ENCODE measurements at regions not wholly inside any gene's neighbourhood (a gene's known extent, or its start where the extent isn't known, plus 50 kb on each side); places are given as distances from the start of the nearest gene placed in this dataset.

GRCh38 chr15:81481346-81481745, 107.3 kb upstream of the TMC3 start:
- FAIRE-seq (no peak), DNase-seq (ENCODE audit: low read depth in 1 of 2, low spot score in 1 of 2) (no peak), ATAC-seq (no peak; a peak in 1 of 6 replicates)
- no peak for TF ChIP-seq ELK1 (IDR thresholded peaks at IDR 0.05; ENCODE audit: low read depth, low read length)
- TF ChIP-seq POLR2A (IDR thresholded peaks at IDR 0.05; ENCODE audit: low read length) = no peak
- TF ChIP-seq KDM1A (IDR thresholded peaks at IDR 0.05; ENCODE audit: low read depth) = no peak
- no peak for TF ChIP-seq SMC3 (IDR thresholded peaks at IDR 0.05)
- no peak for TF ChIP-seq HMGXB4 (CRISPR knock-in tag; IDR thresholded peaks at IDR 0.05; ENCODE audit: borderline replicate concordance)
- no peak for TF ChIP-seq BHLHE40 (IDR thresholded peaks at IDR 0.05; ENCODE audit: low read depth, low read length)
- TF ChIP-seq FOSL2 (IDR thresholded peaks at IDR 0.05) = no peak
- TF ChIP-seq FOSL2 (CRISPR knock-in tag; IDR thresholded peaks at IDR 0.05) = no peak
- no peak for TF ChIP-seq EHF (CRISPR knock-in tag; IDR thresholded peaks at IDR 0.05)
- TF ChIP-seq HDAC2 (IDR thresholded peaks at IDR 0.05) = no peak
- no peak for TF ChIP-seq E2F6 (IDR thresholded peaks at IDR 0.05; ENCODE audit: borderline replicate concordance, low read depth)
- TF ChIP-seq RAD21 (conservative IDR thresholded peaks at IDR 0.05 in 1 of 2, IDR thresholded peaks at IDR 0.05 in 1 of 2) = no peak
- no peak for TF ChIP-seq NFE2L2 (conservative IDR thresholded peaks at IDR 0.05; ENCODE audit: low read length)
- no peak for TF ChIP-seq GATA3 (IDR thresholded peaks at IDR 0.05; ENCODE audit: borderline replicate concordance)
- no peak for TF ChIP-seq CEBPB (IDR thresholded peaks at IDR 0.05)
- TF ChIP-seq POLR2AphosphoS2 (conservative IDR thresholded peaks at IDR 0.05; ENCODE audit: low read length) = no peak
- no peak for TF ChIP-seq RNF2 (IDR thresholded peaks at IDR 0.05; ENCODE audit: borderline replicate concordance, low read depth)
- TF ChIP-seq MAX (IDR thresholded peaks at IDR 0.05) = no peak
- no peak for TF ChIP-seq CHD4 (IDR thresholded peaks at IDR 0.05; ENCODE audit: borderline replicate concordance)
- TF ChIP-seq CTCF (IDR thresholded peaks at IDR 0.05) = no peak
- TF ChIP-seq ZNF302 (CRISPR knock-in tag; IDR thresholded peaks at IDR 0.05) = no peak
- no peak overlapping the region for H3K4me3 ChIP-seq
- no peaks in the 10 kb centered on the region for H3K4me1 ChIP-seq
- no peak overlapping the region for H3K27ac ChIP-seq
- H3K9me3 ChIP-seq = no peaks in the 10 kb centered on the region
- H3K4me2 ChIP-seq = no peak overlapping the region
- WGBS (ENCODE audit: missing lambda C conversion rate) = 39% methylated on average over 7 of the region's 7 CpGs
- ChIA-PET POLR2A (interaction anchor here (1.1 kb wide), 1 partner anchor 566 kb away, joined by 3 read pairs; no protein-coding TSS in a partner anchor), CTCF (interaction anchor here (0.6 to 3.1 kb wide), 32 partner anchors 10 to 822 kb away, joined by 3 to 30 read pairs (median 4); no protein-coding TSS in a partner anchor)

GRCh38 chr15:81480645-81481053, 106.6 kb upstream of the TMC3 start:
- POLR2A ChIA-PET = interaction anchor here (1.1 kb wide), 1 partner anchor 567 kb away, joined by 3 read pairs; no protein-coding TSS in a partner anchor
- ATAC-seq (peak; percentile 44 to 90; a peak in 4 of 6 replicates), DNase-seq (ENCODE audit: low read depth in 1 of 2, low spot score in 1 of 2) (peak in 1 of 2 experiments; percentile 61), FAIRE-seq (peak; percentile 73)
- no peaks in the 10 kb centered on the region for H3K9me3 ChIP-seq
- CTCF ChIA-PET = interaction anchor here (0.5 to 3.1 kb wide), 33 partner anchors 10 to 914 kb away, joined by 3 to 30 read pairs (median 4); no protein-coding TSS in a partner anchor
- no peak overlapping the region for H3K27ac ChIP-seq
- TF ChIP-seq KDM1A (IDR thresholded peaks at IDR 0.05; ENCODE audit: low read depth) = no peak
- peak; percentile 86 to 92 for TF ChIP-seq RAD21 (conservative IDR thresholded peaks at IDR 0.05 in 1 of 2, IDR thresholded peaks at IDR 0.05 in 1 of 2)
- TF ChIP-seq CTCF (IDR thresholded peaks at IDR 0.05) = peak; percentile 94
- TF ChIP-seq MAFK (IDR thresholded peaks at IDR 0.05; ENCODE audit: partially characterized antibody) = peak; percentile 50
- peak; percentile 83 for TF ChIP-seq SMC3 (IDR thresholded peaks at IDR 0.05)
- no peaks in the 10 kb centered on the region for H3K4me1 ChIP-seq
- 39% methylated on average over 7 of the region's 7 CpGs for WGBS (ENCODE audit: missing lambda C conversion rate)
- no peak overlapping the region for H3K4me3 ChIP-seq
- no peak overlapping the region for H3K4me2 ChIP-seq

Data from A549 (cell line).